T-helper 1 cell (primary cell): ENCODE measurements at regions not wholly inside any gene's neighbourhood (a gene's known extent, or its start where the extent isn't known, plus 50 kb on each side); places are given as distances from the start of the nearest gene placed in this dataset.
"Not testable (repeated sequence)": the region's sequence is repeated elsewhere in the genome, so short reads cannot be mapped to it uniquely, and the experiment has no call there.

Source experiments
- DNase-seq, 5 donors: peaks; one replicate each; pipeline ENCODE4 v3.0.0-alpha.2; 2012 to 2020

- DNase-seq, result no peak
Measured at GRCh38 chr10:117492504-117492903, 50.0 kb upstream of the EMX2 start.

GRCh38 chr10:117488004-117488403 is 54.5 kb upstream of the EMX2 start:
- no peak for DNase-seq

GRCh38 chr10:117486606-117487005 is 55.9 kb upstream of the EMX2 start:
- DNase-seq, result no peak

- DNase-seq, result no peak
Measured at GRCh38 chr10:117483056-117483590, 59.4 kb upstream of the EMX2 start.

- not testable (repeated sequence) for DNase-seq
Measured at GRCh38 chr10:117481011-117481410, 61.5 kb upstream of the EMX2 start.

GRCh38 chr10:117480097-117480496 is 62.4 kb upstream of the EMX2 start:
- DNase-seq, result no peak

GRCh38 chr10:117477961-117478670 is 64.4 kb upstream of the EMX2 start:
- DNase-seq, result no peak

- DNase-seq, result no peak
Measured at GRCh38 chr10:117477211-117477947, 65.2 kb upstream of the EMX2 start.

- no peak for DNase-seq
Measured at GRCh38 chr10:117476716-117477115, 65.8 kb upstream of the EMX2 start.

GRCh38 chr10:117476281-117476680 is 66.3 kb upstream of the EMX2 start:
- no peak for DNase-seq

GRCh38 chr10:117472872-117473271 is 69.7 kb upstream of the EMX2 start:
- DNase-seq, result no peak

GRCh38 chr10:117471344-117471874 is 71.1 kb upstream of the EMX2 start:
- DNase-seq, result no peak

- no peak for DNase-seq
Measured at GRCh38 chr10:117470733-117471132, 71.8 kb upstream of the EMX2 start.

GRCh38 chr10:117468665-117469064 is 73.9 kb upstream of the EMX2 start:
- no peak for DNase-seq

- no peak for DNase-seq
Measured at GRCh38 chr10:117464176-117464575, 78.4 kb upstream of the EMX2 start.

GRCh38 chr10:117463545-117463920 is 79.0 kb upstream of the EMX2 start:
- DNase-seq, result no peak

- DNase-seq, result no peak
Measured at GRCh38 chr10:117462816-117463544, 79.6 kb upstream of the EMX2 start.

GRCh38 chr10:117462424-117462792 is 80.1 kb upstream of the EMX2 start:
- DNase-seq, result no peak

GRCh38 chr10:117461766-117462423 is 80.7 kb upstream of the EMX2 start:
- no peak for DNase-seq

GRCh38 chr10:117460846-117461765 is 81.4 kb upstream of the EMX2 start:
- DNase-seq, result no peak

GRCh38 chr10:117458571-117458970 is 83.3 kb upstream of the PDZD8 start:
- DNase-seq, result no peak

- no peak for DNase-seq
Measured at GRCh38 chr10:117457932-117458331, 82.7 kb upstream of the PDZD8 start.
